ENCODE measurements at regions not wholly inside any gene's neighbourhood (a gene's known extent, or its start where the extent isn't known, plus 50 kb on each side); places are given as distances from the start of the nearest gene placed in this dataset.

DNA sequence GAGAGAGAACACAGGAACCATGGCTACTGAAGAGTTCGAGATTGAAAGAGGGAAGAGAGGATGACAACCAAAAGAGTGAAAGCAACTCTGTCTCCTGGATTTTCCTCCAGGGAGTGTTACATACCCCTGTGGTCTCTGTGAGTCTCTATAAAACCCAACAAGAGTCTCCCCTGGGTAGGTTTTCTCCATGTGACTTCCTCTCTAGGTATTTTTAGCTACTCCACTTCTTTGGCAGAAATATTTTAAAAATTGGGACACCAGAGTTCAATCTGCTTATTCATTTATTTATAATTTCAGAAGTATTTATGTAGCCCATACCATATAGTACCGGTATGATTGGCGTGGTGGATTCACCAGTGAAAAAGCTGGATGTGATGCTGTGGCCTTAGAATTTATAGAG is 671.7 kb upstream of the NR2F2 start:
- TF ChIP-seq CTCF (conservative IDR thresholded peaks at IDR 0.05 in 1 of 2, IDR thresholded peaks at IDR 0.05 in 1 of 2; ENCODE audit: extremely low read depth in 1 of 2, insufficient read depth in 1 of 2, low read depth in 1 of 2, low read length in 2 of 2) (no peak), EZH2 (IDR thresholded peaks at IDR 0.05; ENCODE audit: borderline replicate concordance, low read length) (no peak)
